ENCODE measurements at regions not wholly inside any gene's neighbourhood (a gene's known extent, or its start where the extent isn't known, plus 50 kb on each side); places are given as distances from the start of the nearest gene placed in this dataset.
A peak's percentile ranks its signal among the peaks of the same experiment; 100 is the strongest.

DNA sequence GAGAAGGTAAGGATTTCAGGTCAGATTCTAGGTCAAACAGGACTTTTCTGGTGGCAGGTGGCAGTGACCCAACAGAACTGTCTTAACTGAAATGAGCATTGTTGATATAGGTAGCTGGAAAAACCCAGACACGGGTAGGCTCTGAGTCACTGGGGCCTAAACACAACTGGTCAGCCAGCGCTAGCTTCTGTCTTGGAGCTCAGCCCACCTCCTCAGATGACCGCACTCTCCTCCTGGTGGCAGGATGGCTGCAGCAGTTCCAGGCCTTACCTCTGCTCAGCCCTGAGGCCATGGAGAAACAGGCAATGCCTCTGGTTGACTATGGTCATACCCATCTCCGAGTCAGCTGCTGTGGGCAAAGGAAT is 61.1 kb upstream of the GATA2 start:
- H3K27ac Mint-ChIP-seq, result no peak overlapping the region
- Histone ChIP-seq H3K4me2 (no peak overlapping the region; the same call in 1 of the 2 replicates), H2AFZ (no peak overlapping the region), H3F3A (replicated peaks; ENCODE audit: low read depth) (no peaks in the 10 kb centered on the region), H3K79me2 (replicated peaks; ENCODE audit: insufficient read depth) (no peaks in the 10 kb centered on the region), H3K27me3 (ENCODE audit: insufficient read depth) (peaks cover 28% of the 10 kb centered on the region), H3K36me3 (ENCODE audit: insufficient read depth) (no peaks in the 10 kb centered on the region), H3K27ac (ENCODE audit: low read depth) (no peak overlapping the region), H3K4me3 (no peak overlapping the region), H3K9me2 (ENCODE audit: insufficient read depth) (no peaks in the 10 kb centered on the region), H4K20me1 (replicated peaks; ENCODE audit: insufficient read depth) (no peaks in the 10 kb centered on the region), H3K4me1 (ENCODE audit: insufficient read depth) (peaks cover 15% of the 10 kb centered on the region; the same call in 1 of the 2 replicates)
- H3K4me3 Mint-ChIP-seq, result peak overlapping the region; percentile 54; the same call in 1 of the 3 replicates
- no peak for DNase-seq (ENCODE audit: low spot score)
- no peak; the same call in 2 of the 3 replicates for ATAC-seq
- peaks cover 30% of the 10 kb centered on the region for H3K27me3 Mint-ChIP-seq (ENCODE audit: insufficient read depth, low read depth, poor library complexity)
- no peaks in the 10 kb centered on the region; the same call in 2 of the 3 replicates for H3K9me3 Mint-ChIP-seq
- peaks cover 13% of the 10 kb centered on the region for H3K4me1 Mint-ChIP-seq
- no peaks in the 10 kb centered on the region; the same call in 2 of the 3 replicates for H3K36me3 Mint-ChIP-seq (ENCODE audit: low read depth)
- TF ChIP-seq, protein P1, sequence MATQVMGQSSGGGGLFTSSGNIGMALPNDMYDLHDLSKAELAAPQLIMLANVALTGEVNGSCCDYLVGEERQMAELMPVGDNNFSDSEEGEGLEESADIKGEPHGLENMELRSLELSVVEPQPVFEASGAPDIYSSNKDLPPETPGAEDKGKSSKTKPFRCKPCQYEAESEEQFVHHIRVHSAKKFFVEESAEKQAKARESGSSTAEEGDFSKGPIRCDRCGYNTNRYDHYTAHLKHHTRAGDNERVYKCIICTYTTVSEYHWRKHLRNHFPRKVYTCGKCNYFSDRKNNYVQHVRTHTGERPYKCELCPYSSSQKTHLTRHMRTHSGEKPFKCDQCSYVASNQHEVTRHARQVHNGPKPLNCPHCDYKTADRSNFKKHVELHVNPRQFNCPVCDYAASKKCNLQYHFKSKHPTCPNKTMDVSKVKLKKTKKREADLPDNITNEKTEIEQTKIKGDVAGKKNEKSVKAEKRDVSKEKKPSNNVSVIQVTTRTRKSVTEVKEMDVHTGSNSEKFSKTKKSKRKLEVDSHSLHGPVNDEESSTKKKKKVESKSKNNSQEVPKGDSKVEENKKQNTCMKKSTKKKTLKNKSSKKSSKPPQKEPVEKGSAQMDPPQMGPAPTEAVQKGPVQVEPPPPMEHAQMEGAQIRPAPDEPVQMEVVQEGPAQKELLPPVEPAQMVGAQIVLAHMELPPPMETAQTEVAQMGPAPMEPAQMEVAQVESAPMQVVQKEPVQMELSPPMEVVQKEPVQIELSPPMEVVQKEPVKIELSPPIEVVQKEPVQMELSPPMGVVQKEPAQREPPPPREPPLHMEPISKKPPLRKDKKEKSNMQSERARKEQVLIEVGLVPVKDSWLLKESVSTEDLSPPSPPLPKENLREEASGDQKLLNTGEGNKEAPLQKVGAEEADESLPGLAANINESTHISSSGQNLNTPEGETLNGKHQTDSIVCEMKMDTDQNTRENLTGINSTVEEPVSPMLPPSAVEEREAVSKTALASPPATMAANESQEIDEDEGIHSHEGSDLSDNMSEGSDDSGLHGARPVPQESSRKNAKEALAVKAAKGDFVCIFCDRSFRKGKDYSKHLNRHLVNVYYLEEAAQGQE (IDR thresholded peaks at IDR 0.05; ENCODE audit: unreplicated experiment), result no peak
- TF ChIP-seq EZH2phosphoT487 (IDR thresholded peaks at IDR 0.05; ENCODE audit: unreplicated experiment) (no peak), STAT1 (IDR thresholded peaks at IDR 0.05; ENCODE audit: unreplicated experiment) (no peak), CTCF (conservative IDR thresholded peaks at IDR 0.05; ENCODE audit: low read depth in 2 of 2) (0 out of 4 replicates have a peak, but pooled peaks of 1 of the 2 experiments have one; percentile 8)

- Histone ChIP-seq H3K4me3 (no peak overlapping the region), H4K20me1 (replicated peaks; ENCODE audit: insufficient read depth) (no peaks in the 10 kb centered on the region), H3K4me2 (no peak overlapping the region), H2AFZ (no peak overlapping the region), H3K79me2 (replicated peaks; ENCODE audit: insufficient read depth) (no peaks in the 10 kb centered on the region), H3K36me3 (ENCODE audit: insufficient read depth) (no peaks in the 10 kb centered on the region), H3F3A (replicated peaks; ENCODE audit: low read depth) (no peaks in the 10 kb centered on the region), H3K9me2 (ENCODE audit: insufficient read depth) (no peaks in the 10 kb centered on the region), H3K4me1 (ENCODE audit: insufficient read depth) (peaks cover 18% of the 10 kb centered on the region; the same call in 1 of the 2 replicates), H3K27ac (ENCODE audit: low read depth) (no peak overlapping the region), H3K27me3 (ENCODE audit: insufficient read depth) (peaks cover 28% of the 10 kb centered on the region)
- DNase-seq (ENCODE audit: low spot score) (no peak), ATAC-seq (no peak)
- no peak overlapping the region; the same call in 2 of the 3 replicates for H3K4me3 Mint-ChIP-seq
- H3K9me3 Mint-ChIP-seq, result no peaks in the 10 kb centered on the region; the same call in 2 of the 3 replicates
- peaks cover 32% of the 10 kb centered on the region for H3K27me3 Mint-ChIP-seq (ENCODE audit: insufficient read depth, low read depth, poor library complexity)
- H3K27ac Mint-ChIP-seq, result no peak overlapping the region
- H3K36me3 Mint-ChIP-seq (ENCODE audit: low read depth), result no peaks in the 10 kb centered on the region; the same call in 2 of the 3 replicates
- H3K4me1 Mint-ChIP-seq, result peaks cover 14% of the 10 kb centered on the region
- TF ChIP-seq, protein P2, sequence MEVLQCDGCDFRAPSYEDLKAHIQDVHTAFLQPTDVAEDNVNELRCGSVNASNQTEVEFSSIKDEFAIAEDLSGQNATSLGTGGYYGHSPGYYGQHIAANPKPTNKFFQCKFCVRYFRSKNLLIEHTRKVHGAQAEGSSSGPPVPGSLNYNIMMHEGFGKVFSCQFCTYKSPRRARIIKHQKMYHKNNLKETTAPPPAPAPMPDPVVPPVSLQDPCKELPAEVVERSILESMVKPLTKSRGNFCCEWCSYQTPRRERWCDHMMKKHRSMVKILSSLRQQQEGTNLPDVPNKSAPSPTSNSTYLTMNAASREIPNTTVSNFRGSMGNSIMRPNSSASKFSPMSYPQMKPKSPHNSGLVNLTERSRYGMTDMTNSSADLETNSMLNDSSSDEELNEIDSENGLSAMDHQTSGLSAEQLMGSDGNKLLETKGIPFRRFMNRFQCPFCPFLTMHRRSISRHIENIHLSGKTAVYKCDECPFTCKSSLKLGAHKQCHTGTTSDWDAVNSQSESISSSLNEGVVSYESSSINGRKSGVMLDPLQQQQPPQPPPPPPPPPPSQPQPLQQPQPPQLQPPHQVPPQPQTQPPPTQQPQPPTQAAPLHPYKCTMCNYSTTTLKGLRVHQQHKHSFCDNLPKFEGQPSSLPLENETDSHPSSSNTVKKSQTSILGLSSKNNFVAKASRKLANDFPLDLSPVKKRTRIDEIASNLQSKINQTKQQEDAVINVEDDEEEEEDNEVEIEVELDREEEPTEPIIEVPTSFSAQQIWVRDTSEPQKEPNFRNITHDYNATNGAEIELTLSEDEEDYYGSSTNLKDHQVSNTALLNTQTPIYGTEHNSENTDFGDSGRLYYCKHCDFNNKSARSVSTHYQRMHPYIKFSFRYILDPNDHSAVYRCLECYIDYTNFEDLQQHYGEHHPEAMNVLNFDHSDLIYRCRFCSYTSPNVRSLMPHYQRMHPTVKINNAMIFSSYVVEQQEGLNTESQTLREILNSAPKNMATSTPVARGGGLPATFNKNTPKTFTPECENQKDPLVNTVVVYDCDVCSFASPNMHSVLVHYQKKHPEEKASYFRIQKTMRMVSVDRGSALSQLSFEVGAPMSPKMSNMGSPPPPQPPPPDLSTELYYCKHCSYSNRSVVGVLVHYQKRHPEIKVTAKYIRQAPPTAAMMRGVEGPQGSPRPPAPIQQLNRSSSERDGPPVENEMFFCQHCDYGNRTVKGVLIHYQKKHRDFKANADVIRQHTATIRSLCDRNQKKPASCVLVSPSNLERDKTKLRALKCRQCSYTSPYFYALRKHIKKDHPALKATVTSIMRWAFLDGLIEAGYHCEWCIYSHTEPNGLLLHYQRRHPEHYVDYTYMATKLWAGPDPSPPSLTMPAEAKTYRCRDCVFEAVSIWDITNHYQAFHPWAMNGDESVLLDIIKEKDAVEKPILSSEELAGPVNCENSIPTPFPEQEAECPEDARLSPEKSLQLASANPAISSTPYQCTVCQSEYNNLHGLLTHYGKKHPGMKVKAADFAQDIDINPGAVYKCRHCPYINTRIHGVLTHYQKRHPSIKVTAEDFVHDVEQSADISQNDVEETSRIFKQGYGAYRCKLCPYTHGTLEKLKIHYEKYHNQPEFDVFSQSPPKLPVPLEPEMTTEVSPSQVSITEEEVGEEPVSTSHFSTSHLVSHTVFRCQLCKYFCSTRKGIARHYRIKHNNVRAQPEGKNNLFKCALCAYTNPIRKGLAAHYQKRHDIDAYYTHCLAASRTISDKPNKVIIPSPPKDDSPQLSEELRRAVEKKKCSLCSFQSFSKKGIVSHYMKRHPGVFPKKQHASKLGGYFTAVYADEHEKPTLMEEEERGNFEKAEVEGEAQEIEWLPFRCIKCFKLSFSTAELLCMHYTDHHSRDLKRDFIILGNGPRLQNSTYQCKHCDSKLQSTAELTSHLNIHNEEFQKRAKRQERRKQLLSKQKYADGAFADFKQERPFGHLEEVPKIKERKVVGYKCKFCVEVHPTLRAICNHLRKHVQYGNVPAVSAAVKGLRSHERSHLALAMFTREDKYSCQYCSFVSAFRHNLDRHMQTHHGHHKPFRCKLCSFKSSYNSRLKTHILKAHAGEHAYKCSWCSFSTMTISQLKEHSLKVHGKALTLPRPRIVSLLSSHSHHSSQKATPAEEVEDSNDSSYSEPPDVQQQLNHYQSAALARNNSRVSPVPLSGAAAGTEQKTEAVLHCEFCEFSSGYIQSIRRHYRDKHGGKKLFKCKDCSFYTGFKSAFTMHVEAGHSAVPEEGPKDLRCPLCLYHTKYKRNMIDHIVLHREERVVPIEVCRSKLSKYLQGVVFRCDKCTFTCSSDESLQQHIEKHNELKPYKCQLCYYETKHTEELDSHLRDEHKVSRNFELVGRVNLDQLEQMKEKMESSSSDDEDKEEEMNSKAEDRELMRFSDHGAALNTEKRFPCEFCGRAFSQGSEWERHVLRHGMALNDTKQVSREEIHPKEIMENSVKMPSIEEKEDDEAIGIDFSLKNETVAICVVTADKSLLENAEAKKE (CRISPR knock-in tag; IDR thresholded peaks at IDR 0.05), result no peak
- TF ChIP-seq, protein P1 (IDR thresholded peaks at IDR 0.05; ENCODE audit: unreplicated experiment), result no peak
These were observed 60.6 kb upstream of the GATA2 start for GRCh38 chr3:128553560-128553959.

Measured in GM23338 (cell line).